A172 (cell line): ENCODE measurements at regions not wholly inside any gene's neighbourhood (a gene's known extent, or its start where the extent isn't known, plus 50 kb on each side); places are given as distances from the start of the nearest gene placed in this dataset.
"Not testable (repeated sequence)": the region's sequence is repeated elsewhere in the genome, so short reads cannot be mapped to it uniquely, and the experiment has no call there.

Experiments used
- DNase-seq: peaks from one replicate; pipeline ENCODE4 v3.0.0-alpha.2; 2015; ENCODE audit warnings: low spot score

- DNase-seq: no peak
These were observed 255.7 kb upstream of the SFSWAP start for GRCh38 chr12:131455218-131455506.

GRCh38 chr12:131455581-131456110 is 255.2 kb upstream of the SFSWAP start:
- no peak for DNase-seq

- no peak for DNase-seq
These were observed 254.4 kb upstream of the SFSWAP start for GRCh38 chr12:131456301-131457027.

- no peak for DNase-seq
These were observed 253.9 kb upstream of the SFSWAP start for GRCh38 chr12:131457028-131457310.

- no peak for DNase-seq
These were observed 253.4 kb upstream of the SFSWAP start for GRCh38 chr12:131457331-131458047.

GRCh38 chr12:131458048-131458374 is 252.9 kb upstream of the SFSWAP start:
- DNase-seq: no peak

GRCh38 chr12:131458931-131459772 is 251.7 kb upstream of the SFSWAP start:
- DNase-seq: no peak

- DNase-seq: no peak
These were observed 251.0 kb upstream of the SFSWAP start for GRCh38 chr12:131459773-131460365.

- DNase-seq: no peak
These were observed 250.4 kb upstream of the SFSWAP start for GRCh38 chr12:131460520-131460919.

- no peak for DNase-seq
These were observed 249.8 kb upstream of the SFSWAP start for GRCh38 chr12:131461096-131461495.

GRCh38 chr12:131463174-131463573 is 247.7 kb upstream of the SFSWAP start:
- DNase-seq: no peak

- DNase-seq: no peak
These were observed 246.8 kb upstream of the SFSWAP start for GRCh38 chr12:131464081-131464480.

- no peak for DNase-seq
These were observed 244.6 kb upstream of the SFSWAP start for GRCh38 chr12:131466306-131466705.

- DNase-seq: no peak
These were observed 244.0 kb upstream of the SFSWAP start for GRCh38 chr12:131466932-131467331.

GRCh38 chr12:131468206-131468605 is 242.7 kb upstream of the SFSWAP start:
- no peak for DNase-seq

GRCh38 chr12:131469945-131470344 is 240.9 kb upstream of the SFSWAP start:
- not testable (repeated sequence) for DNase-seq

- DNase-seq: no peak
These were observed 239.5 kb upstream of the SFSWAP start for GRCh38 chr12:131471271-131471905.

- no peak for DNase-seq
These were observed 238.8 kb upstream of the SFSWAP start for GRCh38 chr12:131471946-131472732.

- DNase-seq: no peak
These were observed 237.6 kb upstream of the SFSWAP start for GRCh38 chr12:131473261-131473660.

GRCh38 chr12:131473741-131474709 is 236.9 kb upstream of the SFSWAP start:
- DNase-seq: peak; percentile 19
